ENCODE measurements at regions not wholly inside any gene's neighbourhood (a gene's known extent, or its start where the extent isn't known, plus 50 kb on each side); places are given as distances from the start of the nearest gene placed in this dataset.
"Not testable (repeated sequence)": the region's sequence is repeated elsewhere in the genome, so short reads cannot be mapped to it uniquely, and the experiment has no call there.

DNA sequence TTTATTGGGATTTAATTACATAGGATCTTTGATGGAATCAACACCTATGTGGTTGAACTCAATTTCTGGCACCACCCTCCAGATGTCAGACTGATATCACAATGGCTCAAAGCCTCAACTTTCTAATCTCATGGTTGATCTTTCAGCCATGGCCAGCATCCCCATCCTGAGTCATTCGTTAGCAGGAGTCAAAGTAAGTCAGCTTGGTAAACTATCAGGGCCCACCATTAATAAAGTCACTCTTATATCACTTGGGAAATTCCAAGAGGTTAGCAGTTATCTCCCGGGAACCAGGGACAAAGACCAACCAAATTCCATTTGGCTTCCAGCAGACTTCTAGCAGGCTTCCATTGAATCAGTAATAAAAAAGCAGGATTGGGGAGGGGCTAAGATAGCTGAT, 50.7 kb upstream of the TNFSF4 start:
- DNase-seq (ENCODE audit: low spot score) (peak; percentile 73), FAIRE-seq (no peak)

DNA sequence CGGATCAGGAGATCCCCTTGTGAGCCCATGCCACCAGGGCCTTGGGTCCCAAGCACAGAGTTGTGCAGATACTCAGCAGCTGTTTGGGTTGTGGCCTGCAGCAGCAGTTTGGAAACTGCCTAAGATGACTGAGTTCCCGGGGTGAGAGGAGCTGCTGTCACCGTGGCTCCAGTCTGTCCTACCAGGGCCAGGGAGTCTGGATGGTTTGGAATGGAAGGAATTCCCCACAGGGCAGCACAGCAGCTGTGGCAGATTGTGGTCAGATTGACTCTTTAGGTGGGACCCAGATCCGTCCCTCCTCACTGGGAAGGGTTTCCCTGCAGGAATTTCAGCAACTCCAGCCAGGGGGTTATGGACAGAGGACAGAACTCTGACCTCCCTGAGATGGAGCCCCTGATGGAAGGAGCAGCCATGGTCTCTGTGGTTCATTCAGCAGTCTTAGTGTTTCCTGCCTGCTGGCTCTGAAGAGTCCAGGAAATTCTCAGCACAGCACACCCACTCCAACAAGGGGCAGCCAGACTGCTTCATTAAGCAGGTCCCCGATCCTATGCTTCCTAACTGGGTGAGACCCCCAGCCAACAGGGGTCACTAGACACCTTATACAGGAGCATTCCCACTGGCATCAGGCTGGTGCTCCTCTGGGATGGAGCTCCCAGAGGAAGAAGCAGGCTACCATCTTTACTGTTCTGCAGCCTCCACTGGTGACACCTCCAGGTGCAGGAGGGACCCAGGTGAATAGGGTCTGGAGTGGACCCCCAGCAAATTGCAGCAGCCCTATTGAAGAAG, 51.5 kb upstream of the TNFSF4 start:
- FAIRE-seq, result no peak

GRCh38 chr1:173260329-173260728, 53.2 kb upstream of the TNFSF4 start:
- not testable (repeated sequence) for FAIRE-seq; DNase-seq (ENCODE audit: low spot score)

More for the DNA sequence above, 51.5 kb upstream of the TNFSF4 start:
- DNase-seq (ENCODE audit: low spot score), result peak; percentile 32

- DNase-seq (ENCODE audit: low spot score) (no peak), FAIRE-seq (no peak)
These were observed 59.7 kb upstream of the TNFSF4 start for GRCh38 chr1:173266841-173267240.

DNA sequence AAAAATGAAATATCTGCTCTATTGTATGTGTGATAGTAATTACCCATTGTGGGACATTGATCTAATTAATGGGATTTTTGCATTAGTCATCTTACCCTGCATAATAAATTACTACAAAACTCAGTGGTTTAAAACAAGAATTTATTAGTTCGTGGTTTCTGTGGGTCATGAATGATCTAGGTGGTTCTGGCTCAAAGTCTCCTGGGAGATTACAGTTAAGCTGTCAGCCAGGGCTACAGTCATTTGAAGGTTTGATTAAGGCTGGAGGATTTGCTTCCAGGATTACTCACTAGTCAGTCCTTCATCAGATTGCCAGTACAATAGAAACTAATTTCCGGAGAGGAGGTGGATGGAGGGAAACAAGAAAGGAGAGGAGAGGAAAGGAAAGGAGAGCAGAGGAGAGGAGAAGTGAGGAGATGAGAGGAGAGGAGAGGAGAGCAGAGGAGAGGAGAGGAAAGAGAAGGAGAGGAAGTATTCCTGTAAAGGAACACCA, 60.4 kb upstream of the TNFSF4 start:
- peak; percentile 71 for FAIRE-seq

DNA sequence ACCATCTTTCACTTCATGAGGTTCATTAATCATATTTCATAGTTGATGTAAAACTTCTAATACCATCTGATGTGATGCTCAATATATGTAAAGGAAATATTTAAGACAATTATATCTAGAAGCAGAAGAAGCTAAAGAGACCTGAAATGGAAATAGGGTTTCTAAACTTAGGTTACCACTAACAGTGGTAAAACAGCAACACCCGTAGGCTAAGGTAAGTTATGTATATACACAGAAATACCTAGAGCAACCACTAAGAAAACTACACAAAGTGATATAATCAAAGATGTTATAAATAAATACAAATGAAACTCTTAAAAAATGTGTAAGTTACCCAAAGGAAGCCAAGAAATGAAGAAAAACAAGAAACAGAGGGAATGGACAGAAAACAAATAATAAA, 61.1 kb upstream of the TNFSF4 start:
- no peak for FAIRE-seq

More for the DNA sequence above, 60.4 kb upstream of the TNFSF4 start:
- peak; percentile 60 for DNase-seq (ENCODE audit: low spot score)

GRCh38 chr1:173268786-173269277, 61.7 kb upstream of the TNFSF4 start:
- FAIRE-seq (peak; percentile 46), DNase-seq (ENCODE audit: low spot score) (no peak)

More for the DNA sequence above, 61.1 kb upstream of the TNFSF4 start:
- no peak for DNase-seq (ENCODE audit: low spot score)

DNA sequence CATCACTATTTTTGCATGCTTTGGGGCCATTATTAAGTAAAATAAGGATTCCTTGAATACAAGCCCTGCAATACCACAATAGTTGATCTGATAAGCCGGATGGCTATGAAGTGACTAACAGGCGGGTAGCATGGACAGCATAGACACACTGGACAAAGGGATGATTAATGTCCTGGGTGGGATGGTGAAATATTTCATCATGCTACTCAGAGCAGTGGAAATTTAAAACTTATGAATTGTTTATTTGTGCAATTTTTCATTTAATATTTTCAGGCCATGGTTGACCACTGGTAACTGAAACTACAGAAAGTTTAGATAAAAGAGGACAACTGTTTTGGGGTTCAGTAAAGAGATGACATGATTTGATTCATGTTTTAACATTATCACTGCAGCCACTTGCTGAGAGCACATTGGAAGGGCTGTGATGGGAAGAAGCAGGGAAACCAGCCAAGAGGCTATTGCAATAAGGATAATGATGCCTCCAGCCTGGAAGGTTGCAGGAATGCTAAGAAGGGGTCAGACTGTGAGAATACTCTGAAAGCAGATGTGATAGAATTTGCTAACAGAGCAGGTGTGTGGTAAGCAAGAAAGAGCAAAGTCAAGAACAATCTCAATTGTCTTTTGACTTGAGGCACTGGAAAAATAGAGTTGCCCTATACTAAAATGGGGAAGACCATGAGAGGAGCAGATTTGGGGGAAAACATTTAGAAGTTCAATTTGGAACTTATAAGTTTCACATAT, 62.5 kb upstream of the TNFSF4 start:
- DNase-seq (ENCODE audit: low spot score) (peak; percentile 85), FAIRE-seq (peak; percentile 90)

- FAIRE-seq (no peak), DNase-seq (ENCODE audit: low spot score) (no peak)
These were observed 63.1 kb upstream of the TNFSF4 start for GRCh38 chr1:173270243-173270642.

GRCh38 chr1:173271021-173271420, 63.9 kb upstream of the TNFSF4 start:
- DNase-seq (ENCODE audit: low spot score); FAIRE-seq: not testable (repeated sequence)

- FAIRE-seq (no peak), DNase-seq (ENCODE audit: low spot score) (no peak)
These were observed 68.4 kb upstream of the TNFSF4 start for GRCh38 chr1:173275496-173275895.

DNA sequence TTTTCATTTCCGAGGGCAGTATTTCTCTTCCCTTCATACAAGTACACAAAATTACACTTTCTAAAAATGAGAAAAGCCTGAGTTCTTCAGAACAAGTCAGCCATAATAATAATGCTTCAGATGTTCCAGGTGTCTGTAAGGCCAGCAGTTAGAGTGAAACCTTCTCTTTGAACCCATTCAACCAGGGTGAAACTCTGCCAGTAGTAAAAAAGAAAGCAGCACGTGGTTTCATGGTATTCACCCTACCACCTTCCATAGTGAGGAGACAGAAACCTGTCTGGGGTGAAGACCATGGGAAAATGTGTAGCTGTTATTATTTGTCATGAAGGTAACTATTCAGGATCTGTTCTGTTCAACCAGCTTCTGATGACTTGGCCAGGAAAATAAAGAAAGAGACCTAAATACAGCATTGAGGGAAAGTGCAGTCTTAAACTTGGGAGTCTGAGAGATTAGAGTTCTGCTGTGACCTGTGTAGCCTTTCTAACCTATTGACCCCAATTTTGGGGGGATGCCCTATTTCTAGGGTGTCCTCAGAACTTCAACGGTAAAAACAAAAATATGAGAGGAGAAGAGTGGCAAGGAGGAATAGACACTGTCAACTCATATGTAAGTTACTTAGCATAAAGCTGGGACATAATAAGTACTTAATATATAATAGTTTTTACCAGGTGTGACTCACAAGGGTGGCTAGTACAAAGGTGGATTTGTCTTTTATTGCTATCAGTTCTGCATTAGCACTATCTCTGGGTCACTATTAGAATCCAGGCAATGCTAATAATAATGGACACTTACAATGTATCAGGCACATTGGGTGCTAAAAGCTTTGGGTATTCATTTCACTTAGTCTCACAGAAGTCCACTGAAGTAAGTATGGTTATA, 70.0 kb upstream of the TNFSF4 start:
- FAIRE-seq, result no peak
- DNase-seq (ENCODE audit: low spot score), result no peak

GRCh38 chr1:173280899-173281660, 73.9 kb upstream of the TNFSF4 start:
- DNase-seq (ENCODE audit: low spot score), result no peak
- no peak for FAIRE-seq

DNA sequence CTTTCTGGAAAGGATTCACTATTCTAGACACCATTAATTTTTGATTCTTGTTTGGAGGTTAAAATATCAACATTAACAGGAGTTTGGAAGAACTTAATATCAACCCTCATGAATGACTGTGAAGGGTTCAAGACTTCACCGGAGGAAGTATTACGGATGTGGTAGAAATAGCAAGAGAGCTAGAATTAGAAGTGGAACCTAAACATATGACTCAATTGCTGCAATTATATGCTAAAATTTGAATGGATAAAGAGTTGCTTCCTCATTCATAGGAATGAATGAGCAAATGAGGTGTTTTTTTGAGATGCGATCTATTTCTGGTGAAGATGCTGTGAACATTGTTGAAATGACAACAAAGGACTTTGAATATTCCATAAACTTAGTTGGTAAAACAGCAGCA, 77.9 kb upstream of the TNFSF4 start:
- FAIRE-seq, result no peak
- no peak for DNase-seq (ENCODE audit: low spot score)

GRCh38 chr1:173287785-173288184, 80.7 kb upstream of the TNFSF4 start:
- FAIRE-seq (no peak), DNase-seq (ENCODE audit: low spot score) (no peak)

DNA sequence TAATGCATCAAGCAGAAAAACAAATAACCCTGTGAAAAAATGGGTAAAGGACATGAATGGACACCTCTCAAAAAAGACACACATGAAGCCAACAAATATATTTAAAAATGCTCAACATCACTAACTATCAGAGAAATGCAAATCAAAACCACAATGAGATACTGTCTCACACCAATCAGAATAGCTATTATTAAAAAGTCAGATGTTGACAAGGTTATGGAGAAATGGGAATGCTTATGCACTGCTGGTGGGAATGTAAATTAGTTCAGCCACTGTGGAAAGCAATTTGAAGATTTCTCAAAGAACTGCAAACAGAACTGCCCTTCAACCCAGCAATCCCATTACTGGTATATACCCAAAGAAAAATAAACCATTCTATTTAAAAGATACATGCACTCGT, 86.6 kb upstream of the TNFSF4 start:
- no peak for DNase-seq (ENCODE audit: low spot score)
- FAIRE-seq, result no peak

DNA sequence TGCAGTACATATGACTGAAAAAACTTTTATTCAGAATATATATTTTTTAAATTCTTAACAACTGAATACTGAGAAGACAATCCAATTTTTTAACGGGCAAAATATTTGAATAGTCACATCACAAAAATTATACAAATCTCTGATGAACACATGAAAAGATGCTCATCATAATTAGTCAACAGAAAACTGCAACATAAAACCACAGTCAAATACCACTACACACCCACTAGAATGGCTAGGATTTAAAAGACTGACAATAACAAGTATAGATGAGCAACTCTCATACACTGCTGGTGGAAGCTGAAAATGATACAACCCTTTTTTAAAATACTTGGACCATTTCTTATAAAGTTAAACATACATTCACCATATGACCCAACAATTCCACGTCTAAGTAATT, 87.7 kb upstream of the TNFSF4 start:
- no peak for FAIRE-seq
- DNase-seq (ENCODE audit: low spot score), result no peak

GRCh38 chr1:173295391-173295790, 88.3 kb upstream of the TNFSF4 start:
- no peak for DNase-seq (ENCODE audit: low spot score)
- FAIRE-seq, result no peak

DNA sequence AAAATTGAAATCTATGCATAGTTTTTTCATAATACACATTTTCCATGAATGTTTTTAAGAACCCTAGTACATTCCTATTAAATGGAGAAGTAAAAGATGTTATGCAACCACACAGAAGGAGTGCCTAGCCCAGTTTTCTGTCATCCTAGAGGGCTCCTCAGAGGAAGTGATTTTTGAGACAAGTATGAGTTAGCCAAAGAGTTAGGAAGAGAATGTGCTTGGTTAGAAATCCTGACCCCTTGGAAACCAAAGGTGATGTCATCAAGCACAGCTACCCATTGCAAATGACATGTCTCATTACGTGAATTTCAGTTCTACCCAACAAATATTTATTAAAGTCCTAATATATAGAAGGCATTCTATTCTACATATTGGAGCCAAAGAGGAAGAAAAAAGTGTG, 88.9 kb upstream of the TNFSF4 start:
- FAIRE-seq (no peak), DNase-seq (ENCODE audit: low spot score) (no peak)

GRCh38 chr1:173297798-173298391, 90.8 kb upstream of the TNFSF4 start:
- DNase-seq (ENCODE audit: low spot score) (no peak), FAIRE-seq (no peak)

All from RCC 7860 (cell line).